BJ (cell line): ENCODE measurements at regions not wholly inside any gene's neighbourhood (a gene's known extent, or its start where the extent isn't known, plus 50 kb on each side); places are given as distances from the start of the nearest gene placed in this dataset.

Experiments
- CTCF ChIA-PET: fragments of 350-600 bp; formaldehyde crosslinking; extraction: SDS; loops from one replicate; lab custom pipeline; 2021; ENCODE audit warnings: antibody characterized with exemption, inconsistent platforms; lab: Yijun Ruan, JAX
- POLR2A ChIA-PET: fragments of 300-600 bp; sonication (Branson Sonifier 250); formaldehyde crosslinking; extraction: SDS; loops from one replicate; lab custom pipeline; 2021; ENCODE audit warnings: antibody characterized with exemption; lab: Charles Lee
- DNase-seq: peaks from one replicate; pipeline ENCODE4 v3.0.0-alpha.2; 2011; ENCODE audit warnings: low read depth
- H3K27me3 ChIP-seq: 2 replicates; pipeline ENCODE4 v1.6.0; 2011; ENCODE audit warnings: low read length; ENCODE audit not compliant: control insufficient read depth, insufficient read depth
- H3K36me3 ChIP-seq: 2 replicates; pipeline ENCODE4 v1.5.1; 2011; ENCODE audit warnings: low read length; ENCODE audit not compliant: control insufficient read depth, insufficient read depth
- H3K4me3 ChIP-seq: 2 replicates; pipeline ENCODE4 v1.5.1; 2011; ENCODE audit warnings: low read depth, mild to moderate bottlenecking, control low read depth, low read length
- CTCF ChIP-seq: IDR thresholded peaks from 2 replicates; pipeline ENCODE4 v1.5.1; 2011; ENCODE audit warnings: low read depth, mild to moderate bottlenecking, control low read depth, inconsistent platforms, low read length, moderate library complexity; ENCODE audit not compliant: insufficient read depth

GRCh38 chr6:163955096-163955495, 540.6 kb downstream of the QKI start:
- no peak for TF ChIP-seq CTCF
- H3K36me3 ChIP-seq, result no peaks in the 10 kb centered on the region
- POLR2A ChIA-PET, result no interaction called here
- CTCF ChIA-PET, result interaction anchor here (0.6 to 1.2 kb wide), 4 partner anchors 17 to 421 kb away, joined by 3 to 4 read pairs (median 3); no protein-coding TSS in a partner anchor
- no peak overlapping the region for H3K4me3 ChIP-seq
- peak; percentile 78 for DNase-seq
- no peaks in the 10 kb centered on the region for H3K27me3 ChIP-seq

- no peak for TF ChIP-seq CTCF
- no peaks in the 10 kb centered on the region for H3K27me3 ChIP-seq
- H3K36me3 ChIP-seq, result no peaks in the 10 kb centered on the region
- ChIA-PET POLR2A (no interaction called here), CTCF (interaction anchor here (1.2 kb wide), 1 partner anchor 128 kb away, joined by 4 read pairs; no protein-coding TSS in a partner anchor)
- no peak overlapping the region for H3K4me3 ChIP-seq
- DNase-seq, result no peak
These were observed 539.7 kb downstream of the QKI start for GRCh38 chr6:163954088-163954775.

- Histone ChIP-seq H3K27me3 (no peaks in the 10 kb centered on the region), H3K36me3 (no peaks in the 10 kb centered on the region), H3K4me3 (no peak overlapping the region)
- no peak for TF ChIP-seq CTCF
- ChIA-PET POLR2A (no interaction called here), CTCF (no interaction called here)
- DNase-seq, result no peak
These were observed 537.5 kb downstream of the QKI start for GRCh38 chr6:163952005-163952404.

- no peak overlapping the region for H3K4me3 ChIP-seq
- no peaks in the 10 kb centered on the region for H3K36me3 ChIP-seq
- no peak for DNase-seq
- H3K27me3 ChIP-seq, result no peaks in the 10 kb centered on the region
- TF ChIP-seq CTCF, result no peak
- ChIA-PET CTCF (no interaction called here), POLR2A (no interaction called here)
These were observed 536.8 kb downstream of the QKI start for GRCh38 chr6:163951326-163951725.

- H3K27me3 ChIP-seq, result no peaks in the 10 kb centered on the region
- no peak overlapping the region for H3K4me3 ChIP-seq
- H3K36me3 ChIP-seq, result no peaks in the 10 kb centered on the region
- ChIA-PET POLR2A (no interaction called here), CTCF (no interaction called here)
- no peak for DNase-seq
- no peak for TF ChIP-seq CTCF
These were observed 535.6 kb downstream of the QKI start for GRCh38 chr6:163950159-163950558.
